ENCODE measurements at regions not wholly inside any gene's neighbourhood (a gene's known extent, or its start where the extent isn't known, plus 50 kb on each side); places are given as distances from the start of the nearest gene placed in this dataset.

- Histone ChIP-seq H3K79me2 (ENCODE audit: control insufficient read depth, insufficient read depth, low read length) (no peaks in the 10 kb centered on the region), H3K36me3 (replicated peaks in 1 of 2; ENCODE audit: control extremely low read depth in 1 of 2, control insufficient read depth in 1 of 2, extremely low read depth in 1 of 2, insufficient read depth in 2 of 2, low read length in 1 of 2) (no peaks in the 10 kb centered on the region), H3K27ac (ENCODE audit: low read length in 2 of 2) (no peak overlapping the region), H3K9me3 (ENCODE audit: control extremely low read depth in 1 of 3, control insufficient read depth in 2 of 3, insufficient read depth in 1 of 3, low read length in 2 of 3) (peaks cover 0 to 16% (median 0%) of the 10 kb centered on the region in 3 donors), H4K20me1 (ENCODE audit: control insufficient read depth, insufficient read depth, low read length, poor library complexity, severe bottlenecking) (no peaks in the 10 kb centered on the region), H3K27me3 (replicated peaks in 1 of 4; ENCODE audit: control extremely low read depth in 1 of 4, control insufficient read depth in 3 of 4, insufficient read depth in 4 of 4, low read length in 3 of 4) (no peaks in the 10 kb centered on the region), H2AFZ (ENCODE audit: insufficient read depth, low read depth, low read length, poor library complexity, severe bottlenecking) (no peak overlapping the region), H3K4me2 (replicated peaks; ENCODE audit: low read depth, low read length, poor library complexity, severe bottlenecking) (no peak overlapping the region), H3K9ac (ENCODE audit: low read length) (no peak overlapping the region), H3K4me3 (ENCODE audit: control extremely low read depth in 1 of 5, extremely low read depth in 1 of 5, insufficient read depth in 1 of 5, low read depth in 2 of 5, low read length in 4 of 5) (no peak overlapping the region), H3K4me1 (ENCODE audit: control insufficient read depth in 2 of 2, insufficient read depth in 2 of 2, low read length in 2 of 2) (no peaks in the 10 kb centered on the region)
- intact Hi-C loops (cut with micrococcal nuclease), result no loop called here
- WGBS (ENCODE audit: insufficient coverage), result 82% methylated on average over 13 of the region's 18 CpGs
- ChIA-PET CTCF (no interaction called here), POLR2A (no interaction called here)
- DNase-seq (no peak), ATAC-seq (ENCODE audit: low read depth) (no peak)
- H3K27me3 Mint-ChIP-seq, result no peaks in the 10 kb centered on the region
- H3K9me3 Mint-ChIP-seq (ENCODE audit: insufficient read depth), result no peaks in the 10 kb centered on the region
- no peaks in the 10 kb centered on the region for H3K4me1 Mint-ChIP-seq
- H3K4me3 Mint-ChIP-seq, result no peak overlapping the region
- H3K27ac Mint-ChIP-seq, result no peak overlapping the region
- TF ChIP-seq CTCF (IDR thresholded peaks at IDR 0.05) (no peak), EZH2 (IDR thresholded peaks at IDR 0.05; ENCODE audit: borderline replicate concordance, insufficient read depth, low read depth, low read length, poor library complexity, severe bottlenecking) (no peak)
These were observed 1173.7 kb downstream of the BRD1 start for GRCh38 chr22:48653929-48654328.

DNA sequence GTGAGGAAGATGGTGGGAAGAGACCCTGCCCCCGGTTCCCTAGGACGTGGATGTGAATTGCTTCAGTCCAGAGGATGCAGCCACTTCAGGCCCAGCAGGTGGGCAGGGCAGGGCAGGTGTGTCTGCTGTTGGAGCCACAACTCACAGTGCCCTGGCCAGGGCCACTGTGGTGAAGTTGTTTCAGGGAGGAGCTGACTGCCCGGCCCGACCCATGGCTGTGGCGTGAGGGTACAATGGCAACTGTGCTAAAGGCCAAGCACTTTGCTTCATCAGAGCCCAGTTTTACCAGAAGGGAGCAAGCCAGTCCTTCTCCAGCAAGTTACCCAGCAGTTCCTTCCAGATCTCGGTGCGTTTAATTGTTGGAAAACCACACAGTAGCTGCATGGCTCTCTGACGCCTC, 1174.4 kb downstream of the BRD1 start:
- Histone ChIP-seq H3K36me3 (replicated peaks in 1 of 2; ENCODE audit: control extremely low read depth in 1 of 2, control insufficient read depth in 1 of 2, extremely low read depth in 1 of 2, insufficient read depth in 2 of 2, low read length in 1 of 2) (no peaks in the 10 kb centered on the region), H3K27me3 (replicated peaks in 1 of 4; ENCODE audit: control extremely low read depth in 1 of 4, control insufficient read depth in 3 of 4, insufficient read depth in 4 of 4, low read length in 3 of 4) (no peaks in the 10 kb centered on the region), H3K27ac (ENCODE audit: low read length in 2 of 2) (no peak overlapping the region), H3K9me3 (ENCODE audit: control extremely low read depth in 1 of 3, control insufficient read depth in 2 of 3, insufficient read depth in 1 of 3, low read length in 2 of 3) (peaks cover 0 to 16% (median 0%) of the 10 kb centered on the region in 3 donors), H3K79me2 (ENCODE audit: control insufficient read depth, insufficient read depth, low read length) (no peaks in the 10 kb centered on the region), H3K9ac (ENCODE audit: low read length) (no peak overlapping the region), H3K4me1 (ENCODE audit: control insufficient read depth in 2 of 2, insufficient read depth in 2 of 2, low read length in 2 of 2) (no peaks in the 10 kb centered on the region), H3K4me3 (ENCODE audit: control extremely low read depth in 1 of 5, extremely low read depth in 1 of 5, insufficient read depth in 1 of 5, low read depth in 2 of 5, low read length in 4 of 5) (no peak overlapping the region), H4K20me1 (ENCODE audit: control insufficient read depth, insufficient read depth, low read length, poor library complexity, severe bottlenecking) (no peaks in the 10 kb centered on the region), H3K4me2 (replicated peaks; ENCODE audit: low read depth, low read length, poor library complexity, severe bottlenecking) (no peak overlapping the region), H2AFZ (ENCODE audit: insufficient read depth, low read depth, low read length, poor library complexity, severe bottlenecking) (no peak overlapping the region)
- ChIA-PET POLR2A (no interaction called here), CTCF (no interaction called here)
- no peak overlapping the region for H3K4me3 Mint-ChIP-seq
- no peaks in the 10 kb centered on the region for H3K27me3 Mint-ChIP-seq
- H3K27ac Mint-ChIP-seq, result no peak overlapping the region
- no peaks in the 10 kb centered on the region for H3K4me1 Mint-ChIP-seq
- DNase-seq, result no peak
- no peaks in the 10 kb centered on the region for H3K9me3 Mint-ChIP-seq (ENCODE audit: insufficient read depth)
- TF ChIP-seq CTCF (IDR thresholded peaks at IDR 0.05) (no peak), EZH2 (IDR thresholded peaks at IDR 0.05; ENCODE audit: borderline replicate concordance, insufficient read depth, low read depth, low read length, poor library complexity, severe bottlenecking) (no peak)
- WGBS (ENCODE audit: insufficient coverage), result 92% methylated on average over 8 of the region's 8 CpGs
- intact Hi-C loops (cut with micrococcal nuclease), result no loop called here
- ATAC-seq (ENCODE audit: low read depth), result no peak
